IPS-NIHi7 (cell line): ENCODE measurements at regions not wholly inside any gene's neighbourhood (a gene's known extent, or its start where the extent isn't known, plus 50 kb on each side); places are given as distances from the start of the nearest gene placed in this dataset.
A peak's percentile ranks its signal among the peaks of the same experiment; 100 is the strongest.
"Not testable (repeated sequence)": the region's sequence is repeated elsewhere in the genome, so short reads cannot be mapped to it uniquely, and the experiment has no call there.

ENCODE experiments used
- DNase-seq: peaks from one replicate; pipeline ENCODE4 v3.0.0; 2012; ENCODE audit warnings: mixed read lengths; ENCODE audit errors: extremely low spot score

DNA sequence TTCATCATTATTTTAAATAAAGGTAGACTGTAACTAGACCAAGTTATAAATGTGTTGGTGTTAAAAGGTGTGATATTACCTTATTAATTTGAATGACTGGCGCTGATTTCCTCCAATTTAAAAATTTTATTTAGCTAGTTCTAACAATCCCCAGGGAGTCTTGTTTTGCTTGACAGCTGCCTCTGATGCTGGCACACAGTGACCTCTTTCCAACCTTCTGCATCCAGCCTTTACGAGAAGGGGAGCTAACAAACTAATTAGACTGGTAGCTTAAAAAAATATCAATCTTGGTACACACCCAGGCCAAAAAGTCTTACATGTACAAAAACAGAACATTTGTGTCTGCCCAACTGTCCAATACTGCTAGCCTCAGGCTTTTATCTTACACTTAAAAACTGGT, 51.8 kb upstream of the ENPEP start:
- DNase-seq, result no peak

- peak; percentile 37 for DNase-seq
These were observed 57.3 kb upstream of the ENPEP start for GRCh38 chr4:110418641-110419040.

DNA sequence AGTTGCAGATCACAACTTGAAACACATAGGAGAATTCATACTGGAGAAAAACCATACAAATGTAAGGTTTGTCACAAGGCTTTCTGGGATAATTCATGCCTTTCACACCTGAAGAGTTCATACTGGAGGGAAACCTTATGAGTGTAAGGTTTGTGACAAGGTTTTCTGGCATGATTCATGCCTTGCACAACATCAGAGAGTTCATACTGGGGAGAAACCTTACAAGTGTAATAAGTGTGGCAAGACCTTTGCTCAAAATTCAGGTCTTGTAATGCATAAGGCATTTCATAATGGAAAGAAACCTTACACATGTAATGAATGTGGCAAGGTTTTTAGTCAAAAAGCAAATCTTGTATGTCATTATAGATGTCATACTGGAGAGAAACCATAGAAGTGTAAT, 58.8 kb upstream of the ENPEP start:
- no peak for DNase-seq

GRCh38 chr4:110415478-110415877, 60.5 kb upstream of the ENPEP start:
- no peak for DNase-seq

DNA sequence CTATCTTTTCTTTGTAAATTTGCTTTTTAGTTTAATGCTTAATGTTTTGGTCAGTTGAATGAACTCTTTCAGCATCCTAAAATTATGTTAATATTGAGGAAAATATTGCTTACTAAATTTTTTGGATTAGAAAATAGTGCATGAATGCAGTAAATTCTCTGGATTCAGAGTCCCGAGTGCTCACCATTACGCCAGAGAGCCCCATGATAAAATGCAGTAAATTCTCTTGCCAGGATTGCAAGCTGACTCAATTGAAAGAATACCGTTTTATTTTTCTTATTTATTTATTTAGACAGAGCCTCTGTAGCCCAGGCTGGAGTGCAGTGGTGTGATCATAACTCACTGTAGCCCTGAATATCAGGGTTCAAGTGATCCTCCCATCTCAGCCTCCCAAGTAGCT, 60.9 kb upstream of the ENPEP start:
- no peak for DNase-seq

- DNase-seq, result no peak
These were observed 61.4 kb upstream of the ENPEP start for GRCh38 chr4:110414561-110414920.

- DNase-seq, result not testable (repeated sequence)
These were observed 62.0 kb upstream of the ENPEP start for GRCh38 chr4:110413807-110414560.

- DNase-seq, result no peak
These were observed 63.4 kb upstream of the ENPEP start for GRCh38 chr4:110412354-110413065.

DNA sequence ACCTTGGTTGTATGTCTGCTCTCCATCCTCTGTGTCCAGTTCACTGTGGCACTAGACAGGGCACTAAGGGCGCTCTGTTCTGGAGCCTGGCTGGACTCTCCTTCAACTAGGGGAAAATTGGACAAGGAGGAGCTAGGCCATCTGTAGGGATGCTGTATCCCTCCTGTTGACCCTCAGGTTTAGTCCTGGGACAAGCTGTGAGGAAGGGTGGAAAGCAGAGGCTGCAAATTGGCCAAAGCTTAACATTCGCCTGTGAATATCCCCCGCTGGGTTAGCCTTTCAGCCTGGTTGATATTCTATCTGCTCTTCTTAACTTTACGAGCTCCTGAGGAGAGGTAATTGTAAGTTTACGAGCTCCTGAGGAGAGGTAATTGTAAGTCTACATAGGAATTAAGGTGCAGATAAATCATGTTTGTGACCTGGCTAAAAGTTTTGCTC, 64.4 kb upstream of the ENPEP start:
- DNase-seq, result peak; percentile 72

DNA sequence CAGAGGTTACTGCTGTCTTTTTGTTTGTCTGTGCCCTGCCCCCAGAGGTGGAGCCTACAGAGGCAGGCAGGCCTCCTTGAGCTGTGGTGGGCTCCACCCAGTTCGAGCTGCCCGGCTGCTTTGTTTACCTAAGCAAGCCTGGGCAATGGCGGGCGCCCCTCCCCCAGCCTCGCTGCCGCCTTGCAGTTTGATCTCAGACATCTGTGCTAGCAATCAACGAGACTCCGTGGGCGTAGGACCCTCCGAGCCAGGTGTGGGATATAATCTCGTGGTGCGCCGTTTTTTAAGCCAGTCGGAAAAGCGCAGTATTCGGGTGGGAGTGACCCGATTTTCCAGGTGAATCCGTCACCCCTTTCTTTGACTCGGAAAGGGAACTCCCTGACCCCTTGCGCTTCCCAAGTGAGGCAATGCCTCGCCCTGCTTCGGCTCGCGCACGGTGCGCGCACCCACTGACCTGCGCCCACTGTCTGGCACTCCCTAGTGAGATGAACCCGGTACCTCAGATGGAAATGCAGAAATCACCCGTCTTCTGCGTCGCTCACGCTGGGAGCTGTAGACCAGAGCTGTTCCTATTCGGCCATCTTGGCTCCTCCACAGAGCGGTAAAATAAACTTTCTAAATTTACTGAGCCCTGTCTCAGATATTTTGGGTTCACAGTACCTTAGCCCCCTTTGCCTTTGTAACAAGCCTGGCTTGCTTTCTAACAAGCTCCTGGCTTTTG, 64.9 kb upstream of the ENPEP start:
- DNase-seq, result not testable (repeated sequence)

- no peak for DNase-seq
These were observed 75.9 kb upstream of the ENPEP start for GRCh38 chr4:110400086-110400485.

- DNase-seq, result not testable (repeated sequence)
These were observed 76.9 kb upstream of the ENPEP start for GRCh38 chr4:110399046-110399445.

DNA sequence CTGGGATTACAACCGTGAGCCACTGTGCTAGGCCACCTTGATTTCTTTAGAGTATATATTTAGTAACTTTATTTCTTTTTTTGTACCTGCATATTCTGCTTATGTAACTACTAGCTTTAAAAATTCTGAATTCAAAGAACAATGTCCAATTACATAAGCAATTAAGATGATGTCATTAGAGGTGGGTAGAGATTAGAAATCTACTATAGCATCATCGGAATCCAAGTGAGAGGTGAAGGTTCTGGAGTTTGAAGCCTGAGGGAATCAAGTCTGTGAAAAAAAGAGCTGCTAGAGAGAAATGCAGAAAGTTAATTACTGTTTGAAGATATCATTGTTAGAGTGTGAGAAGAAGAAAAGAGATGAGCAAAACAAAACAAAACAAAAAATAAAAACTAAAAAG, 79.0 kb upstream of the ENPEP start:
- DNase-seq, result no peak

DNA sequence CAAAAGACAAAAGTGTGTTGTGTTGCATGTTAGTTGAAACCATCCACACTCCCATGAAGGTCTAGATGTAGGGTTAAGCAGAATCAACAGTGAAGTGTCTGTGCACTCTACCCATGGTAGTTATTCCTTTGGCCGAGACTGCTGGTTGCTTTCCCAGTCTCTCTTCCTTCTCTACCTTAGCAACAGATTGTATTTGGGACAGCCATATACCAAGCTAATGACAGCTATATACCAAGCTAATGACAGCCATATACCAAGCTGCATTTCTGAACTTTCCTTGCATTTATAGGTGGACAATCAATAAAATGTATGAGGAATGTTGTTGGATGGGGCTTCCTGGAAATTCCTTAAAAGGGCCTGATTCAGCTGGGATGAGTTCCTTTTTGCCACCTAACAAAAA, 80.5 kb upstream of the ENPEP start:
- no peak for DNase-seq

GRCh38 chr4:110394871-110395270, 81.1 kb upstream of the ENPEP start:
- no peak for DNase-seq

- no peak for DNase-seq
These were observed 94.2 kb upstream of the ENPEP start for GRCh38 chr4:110381784-110382183.

DNA sequence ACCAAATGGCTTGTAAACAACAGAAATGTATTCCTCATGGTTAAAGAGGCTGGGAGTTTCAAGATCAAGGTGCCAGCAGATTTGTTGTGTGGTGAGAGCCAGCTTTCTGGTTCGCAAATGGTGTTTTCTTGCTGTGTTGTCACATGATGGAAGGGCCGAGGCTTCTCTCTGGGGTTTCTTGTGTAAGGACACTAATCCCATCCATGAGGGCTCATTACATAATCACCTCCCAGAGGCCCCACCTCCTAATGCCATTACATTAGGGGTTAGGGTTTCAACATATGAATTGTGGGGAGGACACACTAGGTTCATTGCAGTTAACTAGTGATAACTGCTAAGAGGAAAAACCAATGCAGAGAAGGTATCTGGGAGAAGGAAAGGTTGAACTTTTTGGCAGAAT, 103.5 kb upstream of the ENPEP start:
- no peak for DNase-seq

DNA sequence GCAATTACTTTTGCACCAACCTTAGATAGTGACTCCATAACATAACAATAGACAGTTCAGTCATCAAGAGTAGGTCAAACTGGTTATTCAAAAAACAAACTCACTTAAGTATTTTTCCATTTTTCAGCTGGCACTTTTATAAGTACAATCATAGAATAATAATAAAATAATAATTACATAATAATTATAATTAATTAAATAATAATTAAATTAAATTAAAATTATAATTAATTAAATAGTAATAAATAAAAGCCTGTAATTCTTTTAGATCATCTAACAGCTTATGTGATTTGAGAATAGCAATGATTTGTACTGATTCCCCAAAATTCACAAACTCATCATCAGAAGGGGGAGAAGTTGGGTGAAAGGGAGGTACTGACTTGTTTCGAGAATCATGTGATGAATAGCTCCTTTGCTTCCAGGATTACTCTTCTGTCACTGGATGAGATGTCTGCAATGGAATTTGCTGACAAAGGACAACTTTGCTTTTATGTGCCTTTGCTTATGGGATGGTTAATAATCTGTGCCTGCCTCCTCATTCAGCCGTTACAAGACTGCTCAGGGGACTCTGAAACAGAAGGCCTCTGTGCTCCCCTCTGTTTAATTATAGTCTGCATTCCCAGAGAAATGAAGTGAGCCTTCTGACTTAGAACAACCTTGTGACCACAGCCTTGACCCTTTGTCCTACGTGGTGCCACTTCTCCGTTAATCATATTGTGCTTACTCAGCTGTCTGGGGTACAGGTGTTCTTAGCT, 104.8 kb upstream of the ENPEP start:
- DNase-seq, result no peak

DNA sequence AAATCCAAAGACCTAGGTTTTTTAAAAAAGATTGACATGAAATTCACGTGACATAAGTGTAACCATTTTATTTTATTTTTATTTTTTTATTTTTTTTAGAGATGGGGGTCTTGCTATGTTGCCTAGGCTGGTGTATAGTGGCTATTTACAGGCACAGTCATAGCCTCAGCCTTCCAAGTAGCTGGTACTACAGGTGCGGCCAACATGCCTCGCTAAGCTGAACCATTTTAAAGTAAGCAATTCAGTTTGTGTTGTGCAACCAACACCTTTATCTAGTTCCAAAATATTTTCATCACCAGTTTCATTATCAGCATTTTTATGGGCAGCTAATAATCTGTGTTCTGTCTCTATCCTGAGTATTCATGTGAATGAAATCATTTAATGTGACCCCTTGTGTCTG, 107.5 kb upstream of the ENPEP start:
- no peak for DNase-seq

DNA sequence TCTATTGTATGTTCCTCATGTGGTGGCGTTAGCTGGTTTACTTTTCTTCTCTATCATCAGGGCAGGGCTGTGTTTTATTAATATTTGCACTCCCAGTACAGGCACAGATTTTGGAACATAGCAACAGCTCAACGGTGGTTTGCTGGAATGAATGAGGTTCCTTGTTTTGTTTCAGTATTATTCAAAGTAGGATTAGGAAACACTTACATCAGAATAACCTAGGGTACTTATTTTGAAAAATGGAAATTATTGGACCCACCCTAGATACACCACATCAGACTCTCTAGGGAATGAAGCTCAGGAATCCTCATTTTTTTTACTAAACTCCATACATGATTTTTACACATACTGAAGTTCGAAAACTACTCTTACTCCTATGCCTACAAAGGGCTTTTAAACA, 108.8 kb upstream of the ENPEP start:
- DNase-seq, result no peak

DNA sequence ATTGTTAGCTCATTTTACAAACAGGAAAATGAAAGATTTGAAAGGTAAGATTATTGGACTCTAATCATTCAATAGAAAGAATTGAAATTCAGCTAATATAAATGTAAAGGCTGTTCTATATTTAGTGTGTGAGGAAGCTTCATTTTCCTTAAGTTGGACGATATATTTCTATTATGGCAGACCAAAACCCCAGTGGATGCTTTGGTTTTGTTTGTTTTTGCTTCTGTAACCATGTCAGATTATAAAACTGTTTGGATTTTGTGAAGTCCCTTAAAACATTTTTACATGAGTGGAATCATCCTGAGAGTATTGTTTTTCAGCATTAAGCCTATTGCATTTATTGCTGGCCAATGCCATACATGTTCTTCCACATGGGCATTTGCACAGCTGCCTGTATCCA, 110.2 kb upstream of the ENPEP start:
- no peak for DNase-seq

GRCh38 chr4:110364911-110365520, 110.9 kb upstream of the ENPEP start:
- DNase-seq, result no peak
